ENCODE measurements at regions not wholly inside any gene's neighbourhood (a gene's known extent, or its start where the extent isn't known, plus 50 kb on each side); places are given as distances from the start of the nearest gene placed in this dataset.

- DNase-seq (ENCODE audit: low read depth), result no peak
- no peak for TF ChIP-seq CTCF (conservative IDR thresholded peaks at IDR 0.05; ENCODE audit: low read length)
- H3K4me3 ChIP-seq (ENCODE audit: low read length), result no peak overlapping the region
Measured at GRCh38 chr4:165680821-165681220, 192.2 kb upstream of the TLL1 start.

- TF ChIP-seq CTCF (conservative IDR thresholded peaks at IDR 0.05; ENCODE audit: low read length), result no peak
- no peak for DNase-seq (ENCODE audit: low read depth)
- no peak overlapping the region for H3K4me3 ChIP-seq (ENCODE audit: low read length)
Measured at GRCh38 chr4:165682611-165683010, 190.4 kb upstream of the TLL1 start.

GRCh38 chr4:165684177-165684805 lies 188.7 kb upstream of the TLL1 start:
- no peak overlapping the region for H3K4me3 ChIP-seq (ENCODE audit: low read length)
- DNase-seq (ENCODE audit: low read depth), result peak; percentile 1
- TF ChIP-seq CTCF (conservative IDR thresholded peaks at IDR 0.05; ENCODE audit: low read length), result no peak

- TF ChIP-seq CTCF (conservative IDR thresholded peaks at IDR 0.05; ENCODE audit: low read length), result no peak
- DNase-seq (ENCODE audit: low read depth), result no peak
- H3K4me3 ChIP-seq (ENCODE audit: low read length), result no peak overlapping the region
Measured at GRCh38 chr4:165686756-165687155, 186.3 kb upstream of the TLL1 start.

GRCh38 chr4:165689159-165689558 lies 183.9 kb upstream of the TLL1 start:
- no peak overlapping the region for H3K4me3 ChIP-seq (ENCODE audit: low read length)
- no peak for DNase-seq (ENCODE audit: low read depth)
- TF ChIP-seq CTCF (conservative IDR thresholded peaks at IDR 0.05; ENCODE audit: low read length), result no peak

- no peak overlapping the region for H3K4me3 ChIP-seq (ENCODE audit: low read length)
- no peak for DNase-seq (ENCODE audit: low read depth)
- no peak for TF ChIP-seq CTCF (conservative IDR thresholded peaks at IDR 0.05; ENCODE audit: low read length)
Measured at GRCh38 chr4:165692082-165692481, 181.0 kb upstream of the TLL1 start.

GRCh38 chr4:165698272-165698671 lies 174.8 kb upstream of the TLL1 start:
- no peak for TF ChIP-seq CTCF (conservative IDR thresholded peaks at IDR 0.05; ENCODE audit: low read length)
- H3K4me3 ChIP-seq (ENCODE audit: low read length), result no peak overlapping the region
- no peak for DNase-seq (ENCODE audit: low read depth)
